GM18520 (cell line): ENCODE measurements at regions not wholly inside any gene's neighbourhood (a gene's known extent, or its start where the extent isn't known, plus 50 kb on each side); places are given as distances from the start of the nearest gene placed in this dataset.

Experiments
- ATAC-seq: cut with Tn5 transposase; IDR thresholded peaks from one replicate; pipeline ENCODE4 v1.9.1; 2021; ENCODE audit not compliant: unreplicated experiment

GRCh38 chrX:16444353-16444752 lies 205.6 kb upstream of the S100G start:
- ATAC-seq, result no peak

- no peak for ATAC-seq
Measured at GRCh38 chrX:16445166-16445752, 204.7 kb upstream of the S100G start.

GRCh38 chrX:16451334-16451733 lies 198.6 kb upstream of the S100G start:
- ATAC-seq, result no peak

DNA sequence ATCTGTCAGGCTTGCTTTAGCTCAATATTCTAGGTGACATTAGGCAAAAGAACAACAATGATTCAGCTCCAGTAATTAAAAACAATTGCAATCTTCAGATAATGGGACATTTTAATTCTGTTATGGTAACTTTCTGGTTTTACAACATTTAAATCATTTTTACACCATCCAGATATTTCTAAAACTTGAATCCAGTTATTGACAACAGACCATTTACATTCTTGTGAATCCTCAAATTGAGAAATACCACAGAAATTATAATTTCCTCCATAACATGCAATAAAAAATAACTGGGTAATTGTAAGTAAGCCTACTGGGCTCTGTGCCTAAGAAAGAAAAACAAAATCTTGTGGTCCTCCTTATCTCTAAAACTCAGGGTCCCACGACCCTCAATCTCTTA lies 195.0 kb upstream of the S100G start:
- no peak for ATAC-seq

DNA sequence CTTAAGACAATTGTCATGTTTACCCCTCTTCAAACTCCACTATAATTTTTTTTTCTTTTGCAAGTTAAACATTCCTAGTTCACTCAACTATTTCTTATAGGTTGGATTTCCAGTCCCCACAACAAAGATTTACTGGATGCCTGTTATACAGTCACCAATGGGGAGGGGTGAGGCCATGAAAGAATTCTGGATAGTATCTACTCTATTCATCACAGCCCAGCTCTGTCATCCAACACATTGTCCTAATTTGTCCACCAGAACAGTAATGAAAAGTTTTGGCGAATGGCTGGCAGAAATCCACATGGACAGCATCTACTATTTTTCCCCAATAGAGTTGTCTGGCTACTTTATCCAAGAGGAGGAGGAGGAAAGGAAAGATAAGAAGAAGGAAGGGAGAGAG lies 192.7 kb upstream of the S100G start:
- no peak for ATAC-seq

DNA sequence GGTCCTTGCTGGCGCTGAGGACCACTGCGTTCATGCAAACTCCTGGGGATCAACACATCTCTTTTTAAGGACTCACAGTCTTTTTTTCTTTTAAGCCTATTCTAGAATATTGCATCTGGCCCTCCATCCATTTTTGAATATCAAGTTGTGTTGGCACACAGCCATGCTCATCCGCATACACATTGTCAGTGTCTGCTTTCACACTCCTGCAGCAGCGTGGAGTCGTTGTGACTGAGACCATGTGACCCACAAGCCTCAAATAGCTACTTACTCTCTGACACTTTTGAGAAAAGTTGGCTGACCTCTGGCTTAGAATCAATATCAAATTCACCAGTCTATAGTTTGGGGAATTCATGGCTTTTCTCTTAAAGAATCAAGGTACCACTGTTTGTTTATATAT lies 191.8 kb upstream of the S100G start:
- no peak for ATAC-seq

DNA sequence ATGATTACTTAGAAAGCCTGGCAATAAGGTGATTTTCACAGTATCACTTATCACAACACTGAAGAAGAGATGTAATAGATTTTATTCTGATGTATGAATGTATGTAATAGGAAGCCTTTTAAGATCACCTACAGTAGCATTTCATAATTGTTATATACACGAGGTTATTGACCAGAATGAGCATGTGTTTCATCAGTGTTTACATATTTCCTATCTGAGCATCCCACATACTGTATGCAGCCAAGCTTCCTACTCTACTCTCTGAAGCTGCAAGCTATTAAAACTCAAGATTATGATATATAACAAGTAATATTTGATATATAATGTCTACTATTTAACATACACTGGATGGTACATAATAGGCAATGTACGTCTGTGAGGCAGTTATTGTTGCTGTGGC lies 190.9 kb upstream of the S100G start:
- no peak for ATAC-seq

DNA sequence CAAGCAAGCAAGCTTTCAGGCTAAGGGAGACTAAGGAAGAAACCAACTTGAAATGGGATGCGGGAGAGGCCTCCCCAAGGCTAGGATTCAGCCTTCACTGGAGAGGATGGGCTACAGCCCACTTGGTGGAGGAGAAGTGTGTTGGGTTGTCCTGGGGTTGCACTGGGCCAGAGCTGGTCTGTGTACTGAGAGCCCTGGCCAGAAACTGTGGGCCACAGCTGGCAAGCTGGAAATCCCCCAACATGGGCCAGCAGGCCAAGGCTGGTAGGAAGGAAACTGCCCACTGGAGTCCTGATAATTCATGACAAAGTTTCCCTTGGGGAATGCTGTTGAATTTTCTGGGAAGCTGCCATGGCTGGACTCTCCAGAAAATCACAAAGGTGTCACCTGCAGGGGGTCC lies 188.0 kb upstream of the S100G start:
- ATAC-seq, result no peak

- ATAC-seq, result no peak
Measured at GRCh38 chrX:16462912-16463311, 187.0 kb upstream of the S100G start.

- ATAC-seq, result no peak
Measured at GRCh38 chrX:16464369-16464768, 185.6 kb upstream of the S100G start.

DNA sequence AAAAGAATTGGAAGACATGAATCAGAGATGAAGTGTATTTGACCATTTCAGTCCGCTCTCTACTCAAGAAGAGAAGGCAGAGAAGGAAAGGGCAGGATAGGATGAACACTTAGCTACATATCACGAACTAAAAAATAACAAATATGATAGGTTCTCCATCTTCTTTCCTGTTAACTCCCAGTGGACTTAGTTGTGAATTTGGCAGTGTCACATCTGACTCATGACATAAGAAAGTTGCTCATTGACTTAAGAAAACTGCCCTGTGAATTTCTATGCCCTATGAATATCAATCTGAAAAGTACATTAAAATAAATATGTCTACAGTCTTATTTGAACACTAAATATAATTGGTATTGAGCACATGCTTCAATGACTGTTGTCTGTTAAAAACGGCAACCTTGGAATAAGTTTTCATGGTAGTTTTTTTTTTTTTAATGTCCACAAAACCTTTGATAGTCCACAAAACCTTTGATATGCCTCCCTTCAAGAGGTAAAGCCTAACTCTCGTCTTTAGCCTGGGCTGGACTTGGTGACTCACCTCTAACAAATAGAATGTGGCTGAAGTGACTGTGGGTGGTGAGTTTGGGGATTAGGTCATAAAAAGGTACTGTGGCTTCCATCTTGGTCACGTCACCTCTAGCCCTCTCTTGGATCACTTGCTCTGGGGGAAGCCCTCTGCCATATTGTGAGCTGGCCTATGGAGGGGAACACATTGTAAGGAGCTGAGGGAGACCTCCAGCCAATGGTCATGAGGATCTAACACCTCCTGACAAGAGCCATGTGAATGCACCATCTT lies 184.7 kb upstream of the S100G start:
- no peak for ATAC-seq

- ATAC-seq, result no peak
Measured at GRCh38 chrX:16466640-16467432, 183.1 kb upstream of the S100G start.

DNA sequence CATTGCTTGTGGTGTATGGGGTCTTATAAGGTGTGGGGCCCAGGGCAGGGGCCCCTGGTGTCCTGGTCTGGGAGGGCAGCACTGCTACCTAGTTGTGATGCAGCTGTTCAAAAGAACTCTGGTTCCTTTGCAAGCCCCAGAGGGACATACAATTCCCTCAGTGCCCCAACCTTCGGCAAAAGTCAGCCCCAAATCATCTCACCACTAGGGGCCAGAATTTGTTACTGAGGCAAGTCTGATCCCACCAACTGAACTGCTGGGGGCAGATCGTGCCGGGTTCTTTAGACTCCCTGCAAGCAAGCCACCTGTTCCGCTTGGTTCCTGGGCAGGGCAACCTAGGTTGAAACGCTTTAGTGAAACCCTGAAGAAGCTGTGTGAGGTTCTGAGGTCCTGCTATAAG lies 180.1 kb upstream of the S100G start:
- no peak for ATAC-seq

DNA sequence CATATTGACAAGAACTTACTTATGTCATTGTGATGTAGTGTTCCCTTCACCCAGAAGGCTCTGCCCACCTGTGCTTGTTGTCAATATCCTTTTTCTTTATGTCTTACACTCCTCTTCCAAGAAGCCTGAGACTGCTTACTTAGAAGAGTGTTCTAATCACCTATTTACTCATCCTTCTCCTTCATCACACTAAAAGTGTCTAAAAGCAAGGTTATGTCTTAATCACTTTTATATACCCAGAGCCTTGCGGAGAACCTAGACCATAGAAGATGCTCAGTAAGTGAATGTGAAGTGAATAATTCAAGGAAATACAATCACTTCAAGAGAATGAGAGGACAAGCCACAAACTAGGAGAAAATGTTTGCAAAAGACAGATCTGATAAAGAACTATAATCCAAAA lies 177.6 kb upstream of the S100G start:
- no peak for ATAC-seq

DNA sequence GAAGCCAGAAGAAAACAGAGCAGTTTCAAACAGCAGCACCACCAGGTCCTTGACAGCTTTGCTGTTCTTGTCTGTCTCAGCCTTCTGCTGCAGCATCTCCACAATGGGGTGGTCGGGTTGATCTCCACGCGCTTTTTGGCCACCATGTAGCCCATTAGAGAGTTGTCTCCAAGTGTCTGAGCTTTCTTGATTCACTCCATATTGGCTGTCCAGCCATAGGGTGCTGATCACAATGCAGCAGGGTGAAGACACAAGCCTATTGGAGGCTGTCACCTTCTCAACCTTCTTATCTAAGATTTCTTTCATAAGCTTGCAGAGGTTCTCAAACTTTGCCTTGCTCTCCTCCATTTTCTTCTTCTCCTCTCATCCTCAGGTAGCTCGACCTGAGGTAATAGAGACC lies 175.4 kb upstream of the S100G start:
- no peak for ATAC-seq

DNA sequence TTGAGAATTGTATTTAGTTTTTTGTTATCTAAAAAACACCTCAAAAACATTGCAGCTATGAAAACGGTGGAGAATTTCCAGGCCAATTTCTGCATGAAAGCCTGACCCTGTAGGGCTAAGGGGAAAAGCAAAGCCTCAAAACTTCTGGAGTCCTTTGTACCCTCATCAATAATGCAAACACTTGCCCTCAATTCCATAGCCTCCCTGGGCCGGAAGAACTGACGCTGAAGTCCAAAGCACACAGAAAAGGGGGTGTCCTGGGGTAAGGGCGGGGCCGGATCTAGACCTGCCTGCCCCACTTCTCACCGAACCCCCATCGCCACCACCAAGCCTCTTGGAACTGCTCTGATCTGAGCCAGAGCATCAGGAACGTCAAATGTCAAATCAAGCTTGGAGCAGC lies 173.9 kb upstream of the S100G start:
- ATAC-seq, result no peak

DNA sequence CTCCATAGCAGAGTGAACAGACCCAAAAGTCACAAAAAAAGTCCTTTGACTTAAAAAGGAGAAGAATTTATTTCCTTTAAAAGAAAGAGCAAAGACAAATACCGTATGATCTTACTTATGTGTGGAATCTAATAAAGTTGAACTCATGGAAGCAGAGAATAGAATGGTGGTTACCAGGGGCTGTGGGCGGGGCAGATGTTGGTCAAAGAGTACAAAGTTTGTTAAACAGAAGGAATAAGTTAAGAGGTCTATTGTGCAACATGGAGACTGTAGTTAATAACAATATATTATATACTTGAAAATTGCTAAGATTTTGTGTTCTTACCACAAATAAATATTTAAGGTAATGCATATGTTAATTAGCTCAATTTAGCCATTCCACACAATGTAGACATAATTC lies 173.3 kb upstream of the S100G start:
- ATAC-seq, result no peak

DNA sequence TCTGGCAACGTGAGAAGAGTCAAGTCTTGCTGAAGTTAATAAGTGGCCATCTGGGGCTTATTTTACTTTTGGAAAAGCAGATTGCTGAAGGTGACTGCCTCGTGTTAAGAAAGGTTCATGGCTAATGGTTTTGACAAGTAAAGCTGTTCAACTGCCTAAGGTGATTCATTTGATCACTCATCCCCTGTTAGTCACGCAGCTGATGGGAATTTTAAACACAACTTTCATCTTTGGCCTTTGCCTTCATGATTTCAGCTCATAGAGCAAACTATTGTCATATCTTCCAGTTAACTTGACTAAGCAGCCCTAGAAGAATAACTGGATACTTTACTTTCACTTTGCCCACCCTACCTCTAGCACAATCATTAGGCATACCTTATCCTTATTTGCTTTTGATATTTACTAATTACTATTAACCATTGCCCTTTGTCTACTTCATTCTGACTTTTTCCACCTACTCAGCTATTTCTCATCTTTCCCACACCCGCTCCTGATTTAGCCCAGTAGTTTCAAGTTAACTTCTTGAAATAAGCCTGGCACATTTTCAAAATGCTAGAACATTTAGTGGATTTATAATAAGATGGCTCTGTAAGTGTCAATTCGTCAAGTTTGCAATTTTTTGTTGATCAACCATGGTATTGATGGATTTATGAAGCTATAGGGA lies 170.6 kb upstream of the S100G start:
- no peak for ATAC-seq

DNA sequence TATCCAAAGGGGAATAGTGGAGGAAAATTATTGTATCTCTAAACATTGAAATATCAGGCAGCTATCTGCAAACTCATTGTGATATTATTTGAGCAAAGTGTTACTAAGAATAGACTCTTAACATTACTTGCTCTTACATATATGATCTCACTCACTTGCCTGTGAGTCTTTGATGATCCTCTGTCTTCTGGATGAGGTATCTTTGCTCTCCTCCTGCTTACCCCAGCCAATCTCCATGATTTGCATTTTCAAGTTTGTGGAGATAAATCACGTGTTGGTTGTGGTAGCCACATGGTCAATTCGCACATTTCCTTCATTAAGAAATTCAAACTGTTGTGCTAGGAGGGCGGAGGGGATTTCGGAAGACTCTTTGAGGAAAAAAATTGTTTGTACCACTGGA lies 169.9 kb upstream of the S100G start:
- ATAC-seq, result no peak

GRCh38 chrX:16484338-16484737 lies 165.6 kb upstream of the S100G start:
- ATAC-seq, result no peak

- no peak for ATAC-seq
Measured at GRCh38 chrX:16487620-16488385, 162.2 kb upstream of the S100G start.
